IPS-15b (cell line): ENCODE measurements at regions not wholly inside any gene's neighbourhood (a gene's known extent, or its start where the extent isn't known, plus 50 kb on each side); places are given as distances from the start of the nearest gene placed in this dataset.

Experiments
- H3K27me3 ChIP-seq: one replicate; pipeline ENCODE4 v1.6.1; 2013; ENCODE audit warnings: low read length; ENCODE audit not compliant: control insufficient read depth, insufficient read depth
- H3K36me3 ChIP-seq: one replicate; pipeline ENCODE4 v1.6.1; 2013; ENCODE audit warnings: low read length; ENCODE audit not compliant: control insufficient read depth, insufficient read depth
- H3K4me1 ChIP-seq: one replicate; pipeline ENCODE4 v1.6.1; 2013; ENCODE audit warnings: mild to moderate bottlenecking, low read length; ENCODE audit not compliant: control insufficient read depth, insufficient read depth
- H3K4me3 ChIP-seq: one replicate; pipeline ENCODE4 v1.5.1; 2013; ENCODE audit warnings: low read depth, low read length
- H3K9ac ChIP-seq: one replicate; pipeline ENCODE4 v1.6.1; 2013; ENCODE audit warnings: low read depth, mild to moderate bottlenecking, low read length
- H3K9me3 ChIP-seq: one replicate; pipeline ENCODE4 v1.6.1; 2013; ENCODE audit warnings: mild to moderate bottlenecking, low read length; ENCODE audit not compliant: control insufficient read depth, insufficient read depth

- Histone ChIP-seq H3K4me3 (no peak overlapping the region), H3K4me1 (no peaks in the 10 kb centered on the region), H3K27me3 (no peaks in the 10 kb centered on the region), H3K9ac (no peak overlapping the region), H3K9me3 (no peaks in the 10 kb centered on the region), H3K36me3 (no peaks in the 10 kb centered on the region)
These were observed 468.2 kb upstream of the POU3F3 start for GRCh38 chr2:104385743-104386142.

GRCh38 chr2:104388296-104388695 is 465.6 kb upstream of the POU3F3 start:
- Histone ChIP-seq H3K4me1 (no peaks in the 10 kb centered on the region), H3K4me3 (no peak overlapping the region), H3K36me3 (no peaks in the 10 kb centered on the region), H3K27me3 (no peaks in the 10 kb centered on the region), H3K9ac (no peak overlapping the region), H3K9me3 (no peaks in the 10 kb centered on the region)

GRCh38 chr2:104402825-104403224 is 451.1 kb upstream of the POU3F3 start:
- Histone ChIP-seq H3K4me3 (no peak overlapping the region), H3K4me1 (no peaks in the 10 kb centered on the region), H3K27me3 (no peaks in the 10 kb centered on the region), H3K36me3 (no peaks in the 10 kb centered on the region), H3K9me3 (no peaks in the 10 kb centered on the region), H3K9ac (no peak overlapping the region)

- Histone ChIP-seq H3K4me1 (no peaks in the 10 kb centered on the region), H3K36me3 (no peaks in the 10 kb centered on the region), H3K9me3 (no peaks in the 10 kb centered on the region), H3K9ac (no peak overlapping the region), H3K27me3 (no peaks in the 10 kb centered on the region), H3K4me3 (no peak overlapping the region)
These were observed 449.4 kb upstream of the POU3F3 start for GRCh38 chr2:104404526-104404925.

GRCh38 chr2:104405623-104406022 is 448.3 kb upstream of the POU3F3 start:
- Histone ChIP-seq H3K4me1 (no peaks in the 10 kb centered on the region), H3K27me3 (no peaks in the 10 kb centered on the region), H3K9ac (no peak overlapping the region), H3K36me3 (no peaks in the 10 kb centered on the region), H3K9me3 (no peaks in the 10 kb centered on the region), H3K4me3 (no peak overlapping the region)

DNA sequence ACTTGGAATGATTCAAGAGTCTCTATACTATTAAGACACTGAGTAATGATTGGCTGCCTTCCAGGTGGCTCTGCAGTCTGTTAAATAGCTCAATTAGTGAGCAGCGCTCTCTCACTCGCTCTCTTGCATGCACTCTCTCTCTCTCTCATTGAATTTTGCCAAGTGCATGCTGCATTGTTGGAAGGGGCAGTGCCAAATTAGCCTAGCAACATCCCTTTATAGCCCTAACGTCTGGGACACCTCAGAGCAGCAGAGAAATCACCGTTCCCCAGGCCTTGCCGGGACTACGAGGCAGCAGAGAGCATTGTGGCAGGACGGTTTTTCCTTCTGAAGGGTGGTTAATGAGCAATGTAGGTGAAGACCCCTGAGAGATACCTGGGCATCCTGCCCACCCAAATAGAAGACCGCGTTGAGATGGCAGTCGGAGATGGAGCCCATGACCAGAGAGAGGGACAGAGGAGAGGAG is 447.6 kb upstream of the POU3F3 start:
- Histone ChIP-seq H3K9me3 (no peaks in the 10 kb centered on the region), H3K4me3 (no peak overlapping the region), H3K36me3 (no peaks in the 10 kb centered on the region), H3K9ac (no peak overlapping the region), H3K27me3 (no peaks in the 10 kb centered on the region), H3K4me1 (no peaks in the 10 kb centered on the region)

- no peaks in the 10 kb centered on the region for H3K4me1 ChIP-seq
- no peaks in the 10 kb centered on the region for H3K36me3 ChIP-seq
- no peaks in the 10 kb centered on the region for H3K27me3 ChIP-seq
- H3K9ac ChIP-seq, result no peak overlapping the region
- H3K4me3 ChIP-seq, result no peak overlapping the region
- no peaks in the 10 kb centered on the region for H3K9me3 ChIP-seq
These were observed 446.3 kb upstream of the POU3F3 start for GRCh38 chr2:104407641-104408040.

DNA sequence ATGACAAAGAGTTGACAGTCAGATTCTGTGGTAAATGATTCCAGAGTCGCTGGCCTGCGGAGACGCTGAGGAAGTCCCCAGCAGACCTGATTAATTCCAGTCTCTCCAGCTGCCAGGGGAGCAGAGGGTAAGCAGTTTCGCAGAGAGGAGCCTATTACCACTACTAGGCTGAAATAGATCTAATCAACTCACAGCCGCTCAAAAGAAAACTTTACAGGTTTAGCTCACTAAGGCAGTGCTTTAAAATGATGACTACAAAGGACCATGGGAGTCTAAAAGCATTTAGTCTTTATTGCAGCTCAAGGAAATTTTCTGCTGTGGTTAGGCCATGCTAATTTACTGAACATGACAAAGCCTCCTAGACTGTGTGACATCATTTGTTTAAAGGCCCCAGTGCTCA is 445.6 kb upstream of the POU3F3 start:
- no peak overlapping the region for H3K9ac ChIP-seq
- H3K4me3 ChIP-seq, result no peak overlapping the region
- no peaks in the 10 kb centered on the region for H3K4me1 ChIP-seq
- no peaks in the 10 kb centered on the region for H3K27me3 ChIP-seq
- no peaks in the 10 kb centered on the region for H3K36me3 ChIP-seq
- no peaks in the 10 kb centered on the region for H3K9me3 ChIP-seq

DNA sequence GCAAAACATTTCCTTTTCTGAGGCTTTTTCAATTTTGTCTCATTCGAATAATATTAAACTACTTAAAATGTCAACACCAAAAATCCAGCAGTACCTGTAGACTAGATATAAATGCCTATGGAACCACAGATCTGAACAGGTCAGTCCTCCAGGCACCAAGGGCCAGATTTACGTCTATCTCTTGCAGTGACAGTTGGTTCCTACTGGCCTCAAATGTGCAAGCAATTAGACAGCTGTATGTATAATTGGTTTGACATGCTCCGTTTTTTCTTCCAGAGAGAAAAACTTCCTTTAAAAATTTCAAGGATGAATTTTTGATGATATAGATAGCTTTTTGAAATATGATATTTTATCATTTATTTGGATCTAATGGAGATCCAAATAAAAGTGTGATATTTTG is 443.8 kb upstream of the POU3F3 start:
- no peak overlapping the region for H3K9ac ChIP-seq

DNA sequence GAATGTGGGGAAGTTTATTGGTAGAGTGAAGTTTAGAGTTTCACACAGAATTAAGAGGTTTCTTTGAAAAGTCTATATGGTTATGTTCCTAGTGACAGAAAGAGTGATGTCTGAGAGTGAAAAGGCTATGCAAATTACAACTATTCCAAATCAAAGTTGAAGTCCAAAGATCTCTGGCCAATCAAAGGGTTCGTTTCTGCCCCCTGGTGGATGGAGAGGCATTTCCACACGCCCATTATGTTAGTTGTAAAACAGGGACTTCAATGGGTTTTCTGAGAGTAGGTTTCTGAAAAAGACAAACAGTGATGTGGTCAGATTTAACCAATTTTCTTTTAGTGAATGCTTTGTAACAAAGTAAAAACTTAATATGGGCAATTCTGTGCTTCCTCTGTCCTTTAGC is 441.5 kb upstream of the POU3F3 start:
- Histone ChIP-seq H3K9me3 (no peaks in the 10 kb centered on the region), H3K4me1 (peaks cover 22% of the 10 kb centered on the region), H3K36me3 (no peaks in the 10 kb centered on the region), H3K4me3 (no peak overlapping the region), H3K27me3 (no peaks in the 10 kb centered on the region), H3K9ac (no peak overlapping the region)

More for the DNA sequence above, 443.8 kb upstream of the POU3F3 start:
- H3K4me1 ChIP-seq, result peaks cover 10% of the 10 kb centered on the region
- no peak overlapping the region for H3K4me3 ChIP-seq
- no peaks in the 10 kb centered on the region for H3K36me3 ChIP-seq
- no peaks in the 10 kb centered on the region for H3K9me3 ChIP-seq
- H3K27me3 ChIP-seq, result no peaks in the 10 kb centered on the region

DNA sequence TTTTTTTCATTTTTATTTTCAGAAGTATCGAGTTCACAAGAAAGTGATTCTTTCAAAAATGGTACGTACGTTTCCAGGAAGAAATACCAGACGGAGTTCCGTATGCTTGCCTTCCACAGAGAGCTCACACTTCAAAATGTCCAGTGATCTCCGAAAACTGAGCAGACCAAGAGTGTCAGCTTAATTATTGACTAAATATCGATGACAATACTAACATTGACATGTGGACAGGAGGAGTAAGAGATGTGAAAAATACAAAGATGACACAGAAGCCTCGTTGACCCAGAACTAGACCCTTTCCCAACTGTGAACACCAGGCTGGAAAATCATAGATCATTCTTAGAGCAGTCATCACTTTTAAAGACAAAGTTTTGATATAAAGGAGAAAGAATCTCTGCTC is 440.0 kb upstream of the POU3F3 start:
- no peaks in the 10 kb centered on the region for H3K27me3 ChIP-seq
- H3K9ac ChIP-seq, result no peak overlapping the region
- H3K4me3 ChIP-seq, result no peak overlapping the region
- H3K9me3 ChIP-seq, result no peaks in the 10 kb centered on the region
- no peaks in the 10 kb centered on the region for H3K36me3 ChIP-seq
- peaks cover 22% of the 10 kb centered on the region for H3K4me1 ChIP-seq

GRCh38 chr2:104415284-104415683 is 438.6 kb upstream of the POU3F3 start:
- Histone ChIP-seq H3K4me1 (peaks cover 22% of the 10 kb centered on the region), H3K27me3 (no peaks in the 10 kb centered on the region), H3K4me3 (no peak overlapping the region), H3K36me3 (no peaks in the 10 kb centered on the region), H3K9ac (no peak overlapping the region), H3K9me3 (no peaks in the 10 kb centered on the region)
